ENCODE measurements at regions not wholly inside any gene's neighbourhood (a gene's known extent, or its start where the extent isn't known, plus 50 kb on each side); places are given as distances from the start of the nearest gene placed in this dataset.

- Histone ChIP-seq H3K36me3 (ENCODE audit: control insufficient read depth in 1 of 2, insufficient read depth in 2 of 2, low read length in 2 of 2) (no peaks in the 10 kb centered on the region), H3K79me2 (ENCODE audit: insufficient read depth, low read length) (no peaks in the 10 kb centered on the region), H3K4me3 (replicated peaks in 1 of 2; ENCODE audit: low read depth in 1 of 2, low read length in 2 of 2) (no peak overlapping the region), H3K9ac (ENCODE audit: low read length) (no peak overlapping the region), H2AFZ (ENCODE audit: low read depth, low read length, poor library complexity, severe bottlenecking) (no peak overlapping the region), H4K20me1 (ENCODE audit: insufficient read depth) (no peaks in the 10 kb centered on the region), H3K9me2 (ENCODE audit: insufficient read depth) (no peaks in the 10 kb centered on the region), H3K4me1 (ENCODE audit: control insufficient read depth in 1 of 2, insufficient read depth in 2 of 2, low read length in 2 of 2) (no peaks in the 10 kb centered on the region), H3K4me2 (ENCODE audit: low read length) (no peak overlapping the region), H3K27ac (ENCODE audit: low read depth, low read length) (no peak overlapping the region), H3K9me3 (ENCODE audit: control insufficient read depth in 1 of 2, insufficient read depth in 1 of 2, low read depth in 1 of 2, low read length in 2 of 2) (no peaks in the 10 kb centered on the region), H3K27me3 (ENCODE audit: insufficient read depth, low read length) (no peaks in the 10 kb centered on the region)
- intact Hi-C loops (cut with micrococcal nuclease) = no loop called here
- ChIA-PET RAD21 (ENCODE audit: low non-redundant PET in 1 of 2, low total read pairs in 2 of 2, uncharacterized antibody in 2 of 2, unreplicated experiment in 2 of 2) (no interaction called here), CTCF (no interaction called here), POLR2A (no interaction called here)
- ATAC-seq = no peak
- no TSS peak for BruUV-seq (replicated peaks)
- no peak for DNase-seq (ENCODE audit: low read depth, low spot score)
- TF ChIP-seq CTCF (IDR thresholded peaks at IDR 0.05 in 2 of 3, conservative IDR thresholded peaks at IDR 0.05 in 1 of 3; ENCODE audit: borderline replicate concordance in 1 of 3, insufficient read depth in 1 of 3, low read depth in 2 of 3, low read length in 2 of 3) (no peak), YY1 (IDR thresholded peaks at IDR 0.05; ENCODE audit: extremely low read depth, insufficient replicate concordance, low read depth, low read length) (no peak), SIN3A (IDR thresholded peaks at IDR 0.05; ENCODE audit: low read depth) (no peak), EGR1 (IDR thresholded peaks at IDR 0.05; ENCODE audit: low read depth) (no peak), ELF1 (IDR thresholded peaks at IDR 0.05; ENCODE audit: borderline replicate concordance, low read depth) (no peak), POLR2AphosphoS5 (IDR thresholded peaks at IDR 0.05; ENCODE audit: low read depth, low read length) (no peak), MAX (IDR thresholded peaks at IDR 0.05) (no peak), FOSL1 (IDR thresholded peaks at IDR 0.05; ENCODE audit: low read depth) (no peak), EZH2phosphoT487 (IDR thresholded peaks at IDR 0.05; ENCODE audit: borderline replicate concordance) (no peak), EZH2 (IDR thresholded peaks at IDR 0.05) (no peak), SRF (IDR thresholded peaks at IDR 0.05; ENCODE audit: low read depth) (no peak), REST (IDR thresholded peaks at IDR 0.05; ENCODE audit: low read depth) (no peak), JUND (IDR thresholded peaks at IDR 0.05) (no peak), RAD21 (IDR thresholded peaks at IDR 0.05; ENCODE audit: low read depth) (no peak), ZBTB33 (IDR thresholded peaks at IDR 0.05; ENCODE audit: extremely low read depth, insufficient replicate concordance, low read length) (no peak), ZNF274 (IDR thresholded peaks at IDR 0.05; ENCODE audit: low read depth, low read length) (no peak), CEBPB (IDR thresholded peaks at IDR 0.05; ENCODE audit: low read depth) (no peak)
Observed at GRCh38 chr10:78763651-78764395, 304.9 kb upstream of the ZMIZ1 start.

Data from HCT116 (cell line).